GM19043 (cell line): ENCODE measurements at regions not wholly inside any gene's neighbourhood (a gene's known extent, or its start where the extent isn't known, plus 50 kb on each side); places are given as distances from the start of the nearest gene placed in this dataset.

Experiments used
- ATAC-seq: cut with Tn5 transposase; IDR thresholded peaks from one replicate; pipeline ENCODE4 v1.9.1; 2021; ENCODE audit warnings: low read depth; ENCODE audit not compliant: unreplicated experiment

DNA sequence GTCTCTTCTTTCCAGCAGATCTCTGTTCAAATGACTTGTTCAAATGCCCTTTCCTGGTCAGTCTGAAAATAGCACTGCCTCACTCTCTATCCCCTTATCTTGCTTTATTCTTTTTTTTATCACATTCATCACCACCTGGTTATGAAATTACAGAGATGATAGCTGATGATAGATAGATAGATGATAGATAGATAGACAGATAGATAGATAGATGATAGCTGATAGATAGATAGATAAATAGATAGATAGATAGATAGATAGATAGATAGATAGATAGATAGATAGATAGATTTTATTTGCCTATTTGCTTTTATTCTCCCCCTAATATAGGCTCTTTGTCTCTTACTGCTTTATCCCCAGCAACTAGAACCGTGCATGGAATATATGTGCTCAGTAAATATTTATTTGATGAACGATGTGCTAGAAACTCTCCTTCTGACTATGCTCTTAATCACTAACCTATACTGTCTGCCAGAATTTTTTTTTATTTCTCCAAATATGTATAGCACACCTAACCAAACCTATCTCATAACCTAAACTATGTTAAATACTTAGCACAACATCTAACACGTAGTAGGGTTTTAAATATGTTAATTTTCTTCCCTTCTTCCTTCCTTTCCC, 372.8 kb upstream of the DUSP10 start:
- ATAC-seq = no peak

GRCh38 chr1:222109836-222110235, 367.9 kb upstream of the DUSP10 start:
- ATAC-seq = no peak

DNA sequence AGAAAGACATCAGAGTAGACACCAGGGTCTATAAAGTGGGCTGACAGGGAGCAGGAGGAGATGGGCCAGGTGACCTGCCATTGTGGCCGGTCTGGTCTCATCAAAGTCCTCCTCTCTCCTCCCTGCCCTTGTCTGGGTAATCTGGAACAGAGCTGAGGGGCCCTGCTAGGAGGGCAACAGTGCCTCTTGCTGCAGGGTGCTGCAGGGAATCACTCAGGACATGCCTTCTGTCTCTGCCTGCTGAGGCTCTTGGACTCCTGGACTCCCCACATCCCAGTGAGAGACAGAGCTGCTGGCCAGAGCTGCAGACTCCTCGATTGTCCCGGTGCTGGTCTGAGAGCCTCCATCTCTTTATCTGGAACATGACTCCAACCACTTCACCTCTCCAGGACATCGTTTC, 366.1 kb upstream of the DUSP10 start:
- ATAC-seq = no peak

DNA sequence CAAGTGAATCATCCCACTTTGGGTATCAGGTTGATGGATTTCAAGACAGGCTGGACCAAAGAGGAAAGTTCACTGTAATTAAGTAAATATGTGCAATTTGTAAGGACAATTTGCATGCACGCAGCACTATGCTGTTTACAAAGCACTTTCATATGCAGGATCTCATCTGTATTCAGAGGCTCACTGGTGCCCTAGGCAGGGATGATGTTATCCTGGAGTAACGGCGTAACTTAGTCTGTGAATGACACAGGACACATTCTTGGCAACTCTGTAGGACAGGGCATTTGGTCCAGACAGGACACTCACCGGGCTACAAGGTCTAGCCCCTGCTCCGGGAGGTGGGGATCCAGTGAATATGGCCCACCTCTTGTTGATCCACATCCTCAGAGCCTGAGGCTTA, 365.4 kb upstream of the DUSP10 start:
- no peak for ATAC-seq

DNA sequence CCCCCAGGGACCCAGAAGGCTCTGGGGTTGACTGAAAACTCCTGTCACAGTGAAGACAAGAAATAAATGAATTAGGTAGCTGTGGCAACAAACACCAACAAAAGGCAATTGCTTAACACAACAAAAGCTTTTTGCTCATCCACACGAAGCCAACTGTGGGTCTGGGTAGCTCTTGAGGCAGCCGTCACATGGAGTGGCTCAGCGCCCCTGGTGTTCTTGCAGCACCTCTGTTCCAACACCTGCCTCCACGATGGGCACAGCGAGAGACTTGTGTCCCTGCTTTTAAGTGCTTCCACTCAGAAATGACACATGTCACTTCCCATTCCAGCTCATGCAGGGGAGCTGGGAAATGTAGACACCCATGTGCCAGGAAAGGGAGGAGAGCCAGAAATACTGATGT, 364.5 kb upstream of the DUSP10 start:
- ATAC-seq = no peak

- ATAC-seq = no peak
Observed at GRCh38 chr1:222105861-222106260, 364.0 kb upstream of the DUSP10 start.

DNA sequence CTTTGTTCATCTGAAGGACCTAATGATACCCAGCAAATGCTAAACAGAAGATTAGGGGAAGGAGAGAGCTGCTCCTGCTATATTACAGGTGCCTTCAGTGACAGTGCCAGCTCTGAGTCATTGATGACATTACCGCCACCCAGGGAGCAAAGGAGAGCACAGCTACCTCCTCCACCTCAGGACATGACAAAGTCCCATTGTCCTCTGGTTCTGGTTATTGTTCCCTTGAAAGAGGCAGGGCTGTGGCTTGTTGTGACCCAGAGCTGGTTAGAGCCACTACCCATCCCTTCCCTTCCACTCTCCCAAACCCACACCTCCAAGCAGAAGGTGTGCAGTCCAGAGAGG, 363.5 kb upstream of the DUSP10 start:
- ATAC-seq = peak; percentile 54

DNA sequence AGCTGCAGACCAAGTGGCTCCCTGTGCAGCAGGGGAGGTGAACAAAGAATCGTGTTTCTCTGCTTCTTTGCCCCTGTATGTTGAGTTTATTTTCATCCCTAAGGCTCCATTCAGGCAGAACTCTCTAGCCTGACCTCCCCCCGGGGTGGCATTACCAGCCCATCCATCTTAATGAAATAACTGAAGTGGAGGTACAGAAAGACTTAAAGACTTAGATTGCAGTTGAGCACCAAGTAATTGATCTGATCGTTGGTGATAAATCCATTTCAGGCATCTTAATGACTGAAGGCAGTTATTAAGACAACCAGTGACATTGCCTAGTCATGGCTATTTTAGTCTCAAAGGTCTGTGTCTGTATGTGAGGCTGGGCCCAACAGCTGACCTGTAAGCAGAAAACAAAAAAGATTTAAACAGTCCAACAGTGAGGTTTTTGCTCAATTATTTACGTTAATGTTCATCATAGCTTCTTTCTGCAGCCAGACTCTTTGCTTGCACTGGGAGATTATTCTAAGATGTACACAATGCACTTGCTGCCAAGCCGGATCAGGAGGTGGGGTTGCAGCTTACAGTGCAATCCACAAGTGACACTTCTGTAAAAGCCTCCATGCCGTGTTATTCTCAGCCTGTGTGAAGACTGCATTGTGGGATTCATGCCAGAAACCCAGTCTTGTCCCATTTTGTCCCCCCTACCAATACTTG, 363.0 kb upstream of the DUSP10 start:
- no peak for ATAC-seq

- ATAC-seq = no peak
Observed at GRCh38 chr1:222104097-222104496, 362.2 kb upstream of the DUSP10 start.

- no peak for ATAC-seq
Observed at GRCh38 chr1:222099746-222100145, 357.9 kb upstream of the DUSP10 start.

- ATAC-seq = no peak
Observed at GRCh38 chr1:222098404-222098803, 356.5 kb upstream of the DUSP10 start.

DNA sequence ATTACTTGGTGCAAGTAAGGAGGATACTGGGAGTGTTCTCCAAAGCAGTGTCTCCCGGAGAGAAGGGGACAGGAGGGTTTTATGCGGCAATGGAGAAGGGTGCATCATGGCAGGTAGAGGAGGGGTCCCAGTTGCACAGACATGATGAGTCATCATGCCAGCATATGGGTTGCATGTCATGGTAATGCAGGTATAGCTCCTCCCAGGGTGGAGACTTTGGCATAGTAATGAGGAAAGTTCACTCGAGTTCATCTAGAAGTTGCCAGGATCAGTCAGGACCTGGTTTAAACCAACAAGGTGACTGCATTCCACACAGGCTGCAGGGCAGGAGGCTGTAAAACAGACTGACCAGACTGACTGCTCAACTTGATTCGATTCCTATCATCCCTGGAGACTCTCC, 355.7 kb upstream of the DUSP10 start:
- no peak for ATAC-seq

DNA sequence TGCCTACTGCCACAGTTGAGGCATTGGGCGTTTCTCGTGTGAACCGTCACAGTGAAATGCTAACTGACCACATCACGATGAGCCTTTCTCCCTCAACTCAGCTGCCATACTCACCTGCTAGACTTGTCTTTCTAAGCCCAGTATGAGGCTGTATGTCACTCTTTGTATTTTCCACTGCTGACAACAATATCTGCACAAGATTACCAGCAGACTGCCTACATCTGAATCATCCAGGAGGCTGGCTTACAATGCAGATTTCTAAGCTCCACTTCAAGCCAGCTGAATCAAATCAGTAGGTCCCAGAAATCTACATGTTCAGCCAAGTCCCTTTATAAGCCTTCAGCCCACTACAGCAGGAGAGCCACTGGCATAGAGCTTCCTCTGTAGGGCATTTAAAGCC, 355.0 kb upstream of the DUSP10 start:
- ATAC-seq = no peak

GRCh38 chr1:222096476-222096772, 354.5 kb upstream of the DUSP10 start:
- no peak for ATAC-seq

- peak; percentile 77 for ATAC-seq
Observed at GRCh38 chr1:222095606-222096475, 354.0 kb upstream of the DUSP10 start.

GRCh38 chr1:222093518-222093917, 351.6 kb upstream of the DUSP10 start:
- ATAC-seq = no peak

DNA sequence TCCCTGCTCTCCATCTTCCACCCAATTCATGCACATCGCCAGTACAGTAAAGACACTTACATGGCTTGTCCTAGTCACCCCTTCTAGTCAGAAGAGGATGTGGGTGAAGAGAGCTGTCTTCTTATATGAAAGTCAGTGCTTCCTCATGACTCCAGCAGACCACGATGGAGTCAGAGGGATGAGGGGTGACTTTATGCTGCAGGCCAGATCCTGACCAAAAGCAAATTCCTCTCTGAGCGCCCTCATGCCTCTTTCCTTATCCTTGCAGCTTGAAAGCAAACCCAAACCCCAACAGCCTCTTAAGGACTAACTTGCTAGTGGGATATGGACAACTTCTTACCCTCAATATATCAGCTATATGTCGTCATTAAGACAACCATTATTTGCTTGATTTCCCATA, 348.2 kb upstream of the DUSP10 start:
- ATAC-seq = no peak

- no peak for ATAC-seq
Observed at GRCh38 chr1:222087221-222087920, 345.5 kb upstream of the DUSP10 start.

DNA sequence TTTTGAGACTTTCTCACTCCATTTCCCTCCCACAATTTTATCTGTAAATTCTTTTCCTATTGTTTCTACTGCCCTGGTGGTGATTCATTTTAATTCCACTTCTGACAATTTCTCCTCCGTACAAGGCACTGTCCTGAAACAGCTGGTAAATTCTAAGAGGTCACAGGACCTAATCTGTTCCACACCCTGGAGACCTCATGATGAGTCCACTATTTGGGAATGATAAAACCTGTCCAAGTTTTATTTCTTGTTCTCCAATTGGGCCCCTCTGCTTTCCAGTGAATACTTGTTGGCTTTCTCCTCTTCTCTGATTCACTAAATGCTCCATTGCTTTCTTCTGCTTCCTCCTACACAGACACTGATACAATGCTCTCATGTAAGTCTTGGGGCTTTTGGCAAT, 343.1 kb upstream of the DUSP10 start:
- ATAC-seq = no peak

GRCh38 chr1:222084048-222084447, 342.2 kb upstream of the DUSP10 start:
- ATAC-seq = no peak

- ATAC-seq = no peak
Observed at GRCh38 chr1:222081859-222082258, 340.0 kb upstream of the DUSP10 start.
